IMR-90 (cell line): ENCODE measurements at regions not wholly inside any gene's neighbourhood (a gene's known extent, or its start where the extent isn't known, plus 50 kb on each side); places are given as distances from the start of the nearest gene placed in this dataset.

ENCODE experiments used
- ATAC-seq: fragments of 200-7000 bp; cut with Tn5 transposase; 2 replicates; pipeline ENCODE4 v1.9.1; 2020; ENCODE audit warnings: low read depth, mild to moderate bottlenecking, moderate library complexity
- BruUV-seq: library from RNA; stranded (reverse); fragments of 400-500 nt; replicated peaks from 2 replicates; lab custom pipeline; 2021; lab: Mats Ljungman, UMichigan
- CTCF ChIA-PET: fragments of 300-600 bp; formaldehyde crosslinking; extraction: SDS; loops from one replicate; lab custom pipeline; 2021; ENCODE audit warnings: antibody characterized with exemption; lab: Yijun Ruan, JAX
- POLR2A ChIA-PET: fragments of 300-600 bp; sonication (Branson Sonifier 250); formaldehyde crosslinking; loops from one replicate; lab custom pipeline; 2022; ENCODE audit warnings: antibody characterized with exemption; ENCODE audit not compliant: unreplicated experiment; lab: Charles Lee
- DNase-seq: peaks from one replicate; pipeline ENCODE4 v3.0.0; 2013
- H2AFZ ChIP-seq: replicated peaks from 2 replicates; pipeline ENCODE3; 2013; ENCODE audit warnings: low read length, mild to moderate bottlenecking; ENCODE audit not compliant: poor library complexity
- H2AK5ac ChIP-seq: 2 replicates; pipeline ENCODE4 v1.6.1; 2013; ENCODE audit warnings: low read depth, low read length, inconsistent platforms
- H2AK9ac ChIP-seq: replicated peaks from 2 replicates; pipeline ENCODE3; 2013; ENCODE audit warnings: mild to moderate bottlenecking, low read depth, low read length, moderate library complexity; ENCODE audit not compliant: poor library complexity
- H2BK120ac ChIP-seq: 2 replicates; pipeline ENCODE4 v1.6.1; 2013; ENCODE audit warnings: low read depth, low read length, inconsistent platforms
- H2BK15ac ChIP-seq: 3 replicates; pipeline ENCODE4 v1.6.1; 2013; ENCODE audit warnings: low read depth, low read length, inconsistent platforms
- H2BK20ac ChIP-seq: 2 replicates; pipeline ENCODE4 v1.6.1; 2013; ENCODE audit warnings: low read depth, mild to moderate bottlenecking, inconsistent platforms, low read length, moderate library complexity
- H2BK5ac ChIP-seq: 2 replicates; pipeline ENCODE4 v1.6.1; 2013; ENCODE audit warnings: mild to moderate bottlenecking, low read depth, low read length, inconsistent platforms; ENCODE audit not compliant: poor library complexity, severe bottlenecking
- H3K14ac ChIP-seq: replicated peaks from 2 replicates; pipeline ENCODE4 v1.6.1; 2013; ENCODE audit warnings: low read depth, low read length, inconsistent platforms
- H3K18ac ChIP-seq: 2 replicates; pipeline ENCODE4 v1.6.1; 2013; ENCODE audit warnings: low read depth, low read length, control low read depth
- H3K23ac ChIP-seq: 2 replicates; pipeline ENCODE4 v1.6.1; 2013; ENCODE audit warnings: low read depth, low read length, inconsistent platforms
- H3K27ac ChIP-seq: 2 replicates; pipeline ENCODE4 v1.5.1; 2013; ENCODE audit warnings: mild to moderate bottlenecking, control low read depth, low read length; ENCODE audit not compliant: insufficient read depth
- H3K27me3 ChIP-seq: 2 replicates; pipeline ENCODE4 v1.6.1; 2013; ENCODE audit warnings: low read length; ENCODE audit not compliant: control insufficient read depth, insufficient read depth
- H3K36me3 ChIP-seq: 2 replicates; pipeline ENCODE4 v1.6.1; 2013; ENCODE audit warnings: low read length, mixed read lengths; ENCODE audit not compliant: control insufficient read depth, insufficient read depth
- H3K4ac ChIP-seq: 2 replicates; pipeline ENCODE4 v1.6.1; 2013; ENCODE audit warnings: low read depth, low read length, inconsistent platforms
- H3K4me1 ChIP-seq: 2 replicates; pipeline ENCODE4 v1.6.1; 2013; ENCODE audit warnings: low read length, mixed read lengths; ENCODE audit not compliant: control insufficient read depth, insufficient read depth
- H3K4me2 ChIP-seq: 2 replicates; pipeline ENCODE4 v1.6.1; 2013; ENCODE audit warnings: low read depth, mild to moderate bottlenecking, control low read depth, low read length, moderate library complexity
- H3K4me3 ChIP-seq: 2 replicates; pipeline ENCODE4 v1.5.1; 2013; ENCODE audit warnings: low read depth, mild to moderate bottlenecking, control low read depth, low read length, moderate library complexity; ENCODE audit not compliant: insufficient read depth
- H3K56ac ChIP-seq: 2 replicates; pipeline ENCODE4 v1.6.1; 2013; ENCODE audit warnings: low read length, inconsistent platforms; ENCODE audit not compliant: insufficient read depth; ENCODE audit errors: extremely low read depth
- H3K79me1 ChIP-seq, 2 experiments: 2 replicates each; pipeline ENCODE4 v1.6.1; 2013; ENCODE audit warnings: low read length in 2 of 2, inconsistent platforms in 1 of 2, low read depth in 1 of 2
- H3K9ac ChIP-seq: 2 replicates; pipeline ENCODE4 v1.6.1; 2013; ENCODE audit warnings: low read depth, low read length, control low read depth
- H3K9me1 ChIP-seq: 2 replicates; pipeline ENCODE4 v1.6.1; 2013; ENCODE audit warnings: low read length, inconsistent platforms; ENCODE audit not compliant: insufficient read depth
- H3K9me3 ChIP-seq: 2 replicates; pipeline ENCODE4 v1.6.1; 2013; ENCODE audit warnings: low read length; ENCODE audit not compliant: control insufficient read depth, insufficient read depth
- H4K20me1 ChIP-seq: 2 replicates; pipeline ENCODE4 v1.6.1; 2013; ENCODE audit warnings: low read length, inconsistent platforms; ENCODE audit not compliant: insufficient read depth
- H4K5ac ChIP-seq: 2 replicates; pipeline ENCODE4 v1.6.1; 2013; ENCODE audit warnings: mild to moderate bottlenecking, low read depth, low read length, control low read depth
- H4K8ac ChIP-seq, 2 experiments: 2 replicates each; pipeline ENCODE4 v1.6.1; 2013; ENCODE audit warnings: low read depth in 2 of 2, low read length in 2 of 2, control low read depth in 1 of 2, inconsistent platforms in 1 of 2
- H4K91ac ChIP-seq: 2 replicates; pipeline ENCODE4 v1.6.1; 2013; ENCODE audit warnings: low read depth, low read length, inconsistent platforms; ENCODE audit not compliant: insufficient read depth
- CEBPB ChIP-seq: IDR thresholded peaks from 2 replicates; pipeline ENCODE4 v1.6.1; 2012; ENCODE audit warnings: low read depth, low read length, improper control_type of control experiment
- CHD1 ChIP-seq: IDR thresholded peaks from 2 replicates; pipeline ENCODE4 v1.6.1; 2012; ENCODE audit warnings: low read depth, low read length, improper control_type of control experiment
- CTCF ChIP-seq: conservative IDR thresholded peaks from 2 replicates; pipeline ENCODE4 v1.5.1; 2012; ENCODE audit warnings: mild to moderate bottlenecking, low read depth, low read length, improper control_type of control experiment
- USF2 ChIP-seq: fragments of 150-350 bp; IDR thresholded peaks from 2 replicates; pipeline ENCODE4 v1.6.1; 2017; ENCODE audit warnings: mild to moderate bottlenecking, antibody characterized with exemption, low read length, low read depth
- WGBS, 2 experiments: methylation state at CpG; one replicate each; pipeline versions ENCODE4 v1.1.5 to v1.1.7; 2013; ENCODE audit warnings: missing lambda C conversion rate in 2 of 2; ENCODE audit not compliant: insufficient read length in 1 of 2; ENCODE audit errors: extremely low coverage in 2 of 2; 5-methylcytosine and 5-hydroxymethylcytosine counted together
- dilution Hi-C: fragments of 300-500 bp; cut with HindIII; formaldehyde crosslinking; loops from one replicate; pipeline ENCODE4 v1.14.3; 2018; ENCODE audit warnings: low sequenced_read_pairs; ENCODE audit not compliant: unreplicated experiment
- in situ Hi-C: fragments of 300-500 bp; cut with MboI; formaldehyde crosslinking; loops from 3 replicates; pipeline ENCODE4 v1.14.3; 2019; ENCODE audit warnings: low sequenced_read_pairs, inconsistent platforms, mixed read lengths
- intact Hi-C: fragments of 100-400 bp; cut with micrococcal nuclease; formaldehyde crosslinking; loops from 2 replicates; pipeline ENCODE4 v1.10.0; 2022

GRCh38 chr21:27033471-27033870 lies 66.6 kb upstream of the ADAMTS5 start:
- H3K4ac ChIP-seq = no peak overlapping the region
- H3K23ac ChIP-seq = no peak overlapping the region
- H3K9me1 ChIP-seq = no peaks in the 10 kb centered on the region
- no peak overlapping the region for H3K14ac ChIP-seq
- H3K79me1 ChIP-seq = no peaks in the 10 kb centered on the region
- ChIA-PET POLR2A (no interaction called here), CTCF (interaction anchor here (0.5 to 1.3 kb wide), 2 partner anchors 59 to 1023 kb away, joined by 3 to 4 read pairs; no protein-coding TSS in a partner anchor)
- H3K9ac ChIP-seq = no peak overlapping the region
- no peaks in the 10 kb centered on the region for H3K4me1 ChIP-seq
- no peak overlapping the region for H2BK20ac ChIP-seq
- no peaks in the 10 kb centered on the region for H3K9me3 ChIP-seq
- H3K27me3 ChIP-seq = no peaks in the 10 kb centered on the region
- no peak overlapping the region for H4K8ac ChIP-seq
- dilution Hi-C loops = no loop called here
- no peak overlapping the region for H2BK5ac ChIP-seq
- TF ChIP-seq CHD1 (no peak), CEBPB (no peak), USF2 (no peak), CTCF (no peak)
- no peak overlapping the region for H3K56ac ChIP-seq
- no peak overlapping the region for H2AK9ac ChIP-seq
- no peak overlapping the region for H3K27ac ChIP-seq
- H4K20me1 ChIP-seq = no peaks in the 10 kb centered on the region
- intact Hi-C loops = no loop called here
- no peak for ATAC-seq
- no peak overlapping the region for H3K4me2 ChIP-seq
- no peak overlapping the region for H2BK15ac ChIP-seq
- no peak for DNase-seq
- no peak overlapping the region for H3K4me3 ChIP-seq
- no peak overlapping the region for H2AFZ ChIP-seq
- no peak overlapping the region for H4K5ac ChIP-seq
- no peak overlapping the region for H4K91ac ChIP-seq
- H3K18ac ChIP-seq = no peak overlapping the region
- no TSS peak for BruUV-seq
- H3K36me3 ChIP-seq = no peaks in the 10 kb centered on the region
- H2AK5ac ChIP-seq = no peak overlapping the region
- whole genome bisulfite sequencing, 2 experiments = 72% methylated on average over 3 of the region's 3 CpGs; no CpG with 5 or more reads in 1 of the 2 experiments
- in situ Hi-C loops = no loop called here
- H2BK120ac ChIP-seq = no peak overlapping the region
